ENCODE measurements at regions not wholly inside any gene's neighbourhood (a gene's known extent, or its start where the extent isn't known, plus 50 kb on each side); places are given as distances from the start of the nearest gene placed in this dataset.

DNA sequence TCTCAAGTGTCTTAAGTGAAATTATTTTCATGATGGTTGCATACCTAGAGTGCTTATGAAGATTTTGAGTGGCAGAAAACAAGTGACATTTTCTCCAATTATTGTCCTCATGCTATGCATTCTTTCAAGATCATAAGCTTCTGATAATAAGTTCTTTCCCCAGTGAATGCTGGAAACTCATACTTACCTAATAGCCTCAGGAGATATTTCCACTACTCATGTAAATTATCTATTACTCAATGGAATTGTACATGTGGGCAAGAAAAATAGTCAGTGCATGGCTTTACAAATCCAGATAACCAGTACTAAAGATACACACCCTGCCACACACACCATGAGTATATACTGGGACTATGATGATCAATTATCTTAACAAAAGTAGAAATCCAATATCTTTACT is 1219.4 kb upstream of the C9orf72 start:
- TF ChIP-seq, protein P1, sequence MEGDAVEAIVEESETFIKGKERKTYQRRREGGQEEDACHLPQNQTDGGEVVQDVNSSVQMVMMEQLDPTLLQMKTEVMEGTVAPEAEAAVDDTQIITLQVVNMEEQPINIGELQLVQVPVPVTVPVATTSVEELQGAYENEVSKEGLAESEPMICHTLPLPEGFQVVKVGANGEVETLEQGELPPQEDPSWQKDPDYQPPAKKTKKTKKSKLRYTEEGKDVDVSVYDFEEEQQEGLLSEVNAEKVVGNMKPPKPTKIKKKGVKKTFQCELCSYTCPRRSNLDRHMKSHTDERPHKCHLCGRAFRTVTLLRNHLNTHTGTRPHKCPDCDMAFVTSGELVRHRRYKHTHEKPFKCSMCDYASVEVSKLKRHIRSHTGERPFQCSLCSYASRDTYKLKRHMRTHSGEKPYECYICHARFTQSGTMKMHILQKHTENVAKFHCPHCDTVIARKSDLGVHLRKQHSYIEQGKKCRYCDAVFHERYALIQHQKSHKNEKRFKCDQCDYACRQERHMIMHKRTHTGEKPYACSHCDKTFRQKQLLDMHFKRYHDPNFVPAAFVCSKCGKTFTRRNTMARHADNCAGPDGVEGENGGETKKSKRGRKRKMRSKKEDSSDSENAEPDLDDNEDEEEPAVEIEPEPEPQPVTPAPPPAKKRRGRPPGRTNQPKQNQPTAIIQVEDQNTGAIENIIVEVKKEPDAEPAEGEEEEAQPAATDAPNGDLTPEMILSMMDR (IDR thresholded peaks at IDR 0.05), result no peak
- no peak for TF ChIP-seq POLR2A (IDR thresholded peaks at IDR 0.05)
